Activated CD8-positive, alpha-beta T cell treated with anti-CD3 and anti-CD28 coated beads for 36 hours (primary cell): ENCODE measurements at regions not wholly inside any gene's neighbourhood (a gene's known extent, or its start where the extent isn't known, plus 50 kb on each side); places are given as distances from the start of the nearest gene placed in this dataset.

Experiments used
- ATAC-seq: fragments of 200-7000 bp; cut with Tn5 transposase; one replicate; pipeline ENCODE4 v1.10.0; 2021; ENCODE audit warnings: mild to moderate bottlenecking, moderate library complexity
- CTCF ChIA-PET: fragments of 350-600 bp; sonication (Branson Sonifier 250); formaldehyde crosslinking; loops from one replicate; lab custom pipeline; 2021; ENCODE audit warnings: antibody characterized with exemption; lab: Charles Lee
- POLR2A ChIA-PET: fragments of 350-600 bp; sonication (Branson Sonifier 250); formaldehyde crosslinking; loops from one replicate; lab custom pipeline; 2021; ENCODE audit warnings: antibody characterized with exemption; lab: Charles Lee
- DNase-seq: peaks from one replicate; pipeline ENCODE4 v3.0.0-alpha.2; 2020
- H3K27ac Mint-ChIP-seq: one replicate; pipeline ENCODE4 v1.8.0; 2021; ENCODE audit warnings: mild to moderate bottlenecking, mixed read lengths
- H3K27me3 Mint-ChIP-seq: one replicate; pipeline ENCODE4 v1.8.0; 2021; ENCODE audit warnings: mixed read lengths
- H3K36me3 Mint-ChIP-seq: one replicate; pipeline ENCODE4 v1.8.0; 2021; ENCODE audit warnings: low read depth, mixed read lengths
- H3K4me1 Mint-ChIP-seq: one replicate; pipeline ENCODE4 v1.8.0; 2021; ENCODE audit warnings: low read depth, mixed read lengths
- H3K4me3 Mint-ChIP-seq: one replicate; pipeline ENCODE4 v1.8.0; 2021; ENCODE audit warnings: mild to moderate bottlenecking, moderate library complexity, mixed read lengths
- H3K9me3 Mint-ChIP-seq: one replicate; pipeline ENCODE4 v1.8.0; 2021; ENCODE audit warnings: mixed read lengths
- intact Hi-C: fragments of 100-400 bp; cut with micrococcal nuclease; formaldehyde crosslinking; loops from one replicate; pipeline ENCODE4 v1.10.0; 2022
- TF ChIP-seq, protein P1 (sequence below): fragments of 200-600 bp; IDR thresholded peaks from one replicate; pipeline ENCODE4 v1.8.0; 2022; ENCODE audit warnings: antibody characterized with exemption, mild to moderate bottlenecking

DNA sequence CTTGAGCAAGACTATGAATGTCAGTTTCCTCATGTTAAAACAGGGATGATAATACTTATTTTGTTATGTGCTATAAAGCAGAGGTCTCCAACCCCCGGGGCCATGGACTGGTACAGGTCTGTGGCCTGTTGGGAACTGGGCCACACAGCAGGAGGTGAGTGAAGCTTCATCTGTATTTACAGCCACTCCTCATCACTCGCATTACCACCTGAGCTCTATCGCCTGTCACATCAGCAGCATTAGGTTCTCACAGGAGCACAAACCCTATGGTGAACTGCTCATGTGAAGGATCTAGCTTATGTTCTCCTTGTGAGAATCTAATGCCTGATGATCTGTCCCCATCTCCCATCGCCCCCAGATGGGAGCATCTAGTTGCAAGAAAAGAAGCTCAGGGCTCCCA is 365.3 kb upstream of the SMIM30 start:
- Mint-ChIP-seq H3K9me3 (no peaks in the 10 kb centered on the region), H3K4me1 (no peaks in the 10 kb centered on the region), H3K27ac (no peak overlapping the region), H3K36me3 (no peaks in the 10 kb centered on the region), H3K4me3 (no peak overlapping the region), H3K27me3 (no peaks in the 10 kb centered on the region)
- TF ChIP-seq, protein P1, sequence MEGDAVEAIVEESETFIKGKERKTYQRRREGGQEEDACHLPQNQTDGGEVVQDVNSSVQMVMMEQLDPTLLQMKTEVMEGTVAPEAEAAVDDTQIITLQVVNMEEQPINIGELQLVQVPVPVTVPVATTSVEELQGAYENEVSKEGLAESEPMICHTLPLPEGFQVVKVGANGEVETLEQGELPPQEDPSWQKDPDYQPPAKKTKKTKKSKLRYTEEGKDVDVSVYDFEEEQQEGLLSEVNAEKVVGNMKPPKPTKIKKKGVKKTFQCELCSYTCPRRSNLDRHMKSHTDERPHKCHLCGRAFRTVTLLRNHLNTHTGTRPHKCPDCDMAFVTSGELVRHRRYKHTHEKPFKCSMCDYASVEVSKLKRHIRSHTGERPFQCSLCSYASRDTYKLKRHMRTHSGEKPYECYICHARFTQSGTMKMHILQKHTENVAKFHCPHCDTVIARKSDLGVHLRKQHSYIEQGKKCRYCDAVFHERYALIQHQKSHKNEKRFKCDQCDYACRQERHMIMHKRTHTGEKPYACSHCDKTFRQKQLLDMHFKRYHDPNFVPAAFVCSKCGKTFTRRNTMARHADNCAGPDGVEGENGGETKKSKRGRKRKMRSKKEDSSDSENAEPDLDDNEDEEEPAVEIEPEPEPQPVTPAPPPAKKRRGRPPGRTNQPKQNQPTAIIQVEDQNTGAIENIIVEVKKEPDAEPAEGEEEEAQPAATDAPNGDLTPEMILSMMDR: no peak
- ATAC-seq (no peak), DNase-seq (no peak)
- intact Hi-C loops: no loop called here
- ChIA-PET CTCF (interaction anchor here (0.6 kb wide), 1 partner anchor 9 kb away, joined by 3 read pairs; no protein-coding TSS in a partner anchor), POLR2A (no interaction called here)

DNA sequence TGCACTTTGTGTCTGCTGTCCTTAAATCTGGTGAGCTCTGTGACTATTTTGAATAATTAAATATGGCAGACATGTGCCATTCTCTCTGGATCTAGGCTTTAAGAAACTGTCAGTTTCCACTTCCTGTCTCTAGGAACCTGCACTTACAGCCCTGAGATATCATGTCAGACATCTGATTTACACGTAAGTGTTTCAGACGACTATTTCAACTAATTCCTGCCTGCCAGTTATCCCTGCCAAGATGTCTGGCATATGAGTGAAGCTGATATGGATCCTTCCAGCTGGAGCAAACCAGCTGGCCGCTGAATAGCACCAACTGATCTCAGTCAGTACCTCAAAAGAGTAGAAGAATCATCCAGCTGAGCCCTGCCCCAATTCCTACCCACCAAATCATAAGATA is 362.2 kb upstream of the SMIM30 start:
- DNase-seq: no peak
- H3K27ac Mint-ChIP-seq: no peak overlapping the region
- no peak for ATAC-seq
- ChIA-PET CTCF (no interaction called here), POLR2A (no interaction called here)
- H3K4me1 Mint-ChIP-seq: no peaks in the 10 kb centered on the region
- H3K9me3 Mint-ChIP-seq: no peaks in the 10 kb centered on the region
- no peaks in the 10 kb centered on the region for H3K27me3 Mint-ChIP-seq
- H3K4me3 Mint-ChIP-seq: no peak overlapping the region
- intact Hi-C loops: no loop called here
- TF ChIP-seq, protein P1: no peak
- H3K36me3 Mint-ChIP-seq: no peaks in the 10 kb centered on the region

DNA sequence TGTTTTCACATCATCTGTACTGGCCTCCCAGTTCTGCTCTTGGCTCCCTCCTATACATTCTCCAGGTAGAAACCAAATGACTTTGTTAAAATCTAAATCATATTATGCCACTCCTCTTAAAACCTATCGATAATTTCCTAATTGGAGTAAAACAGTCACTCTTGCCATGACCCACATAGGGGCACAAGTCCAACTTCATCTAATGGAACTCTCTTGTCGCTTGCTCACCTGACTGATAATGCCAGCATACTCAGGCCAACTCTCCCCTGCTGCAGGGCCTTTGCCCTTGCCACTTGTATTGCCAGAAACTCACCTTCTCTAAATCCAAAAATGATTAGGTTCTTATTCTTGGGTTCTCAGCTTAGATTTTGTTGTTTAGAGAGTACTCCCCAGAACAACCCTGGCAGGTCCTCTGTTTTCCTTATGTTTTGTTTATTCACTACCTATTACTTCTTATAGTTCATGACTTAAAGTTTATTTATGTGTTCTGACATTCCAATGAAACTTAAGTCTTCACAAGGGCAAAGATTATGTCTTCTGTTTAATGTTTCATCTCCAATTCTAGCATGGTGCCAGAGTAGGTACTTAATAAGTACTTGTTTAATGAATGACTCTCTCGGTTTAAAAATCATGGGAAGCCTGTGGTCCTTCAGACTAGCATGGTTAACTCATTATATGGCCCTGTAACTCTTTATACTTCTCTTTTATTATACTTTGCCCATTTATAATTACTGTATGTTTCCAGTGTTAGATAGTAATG is 345.9 kb upstream of the SMIM30 start:
- no peaks in the 10 kb centered on the region for H3K36me3 Mint-ChIP-seq
- H3K27ac Mint-ChIP-seq: no peak overlapping the region
- TF ChIP-seq, protein P1: no peak
- POLR2A ChIA-PET: no interaction called here
- no peak for DNase-seq
- no peaks in the 10 kb centered on the region for H3K9me3 Mint-ChIP-seq
- no peak overlapping the region for H3K4me3 Mint-ChIP-seq
- H3K4me1 Mint-ChIP-seq: no peaks in the 10 kb centered on the region
- CTCF ChIA-PET: no interaction called here
- no peaks in the 10 kb centered on the region for H3K27me3 Mint-ChIP-seq
- ATAC-seq: no peak
- intact Hi-C loops: no loop called here

DNA sequence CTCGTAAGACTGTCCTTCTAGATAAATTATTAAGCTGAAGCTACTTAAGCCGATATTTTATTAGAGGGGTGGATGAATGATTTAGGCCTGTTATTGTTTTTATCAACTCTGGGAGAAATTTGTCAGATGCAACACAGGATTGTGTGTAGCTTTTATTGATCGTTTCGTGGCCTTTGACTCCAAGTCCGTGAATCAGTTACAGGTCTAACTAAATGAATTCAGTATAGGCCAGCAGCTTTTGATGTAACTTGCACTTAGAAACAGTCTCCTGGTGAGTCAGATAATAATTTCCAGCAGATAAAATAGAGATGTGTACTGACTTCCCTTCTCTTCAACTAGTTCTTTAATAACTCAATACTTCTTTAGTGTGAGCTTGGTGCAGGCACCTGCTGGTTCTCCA is 341.7 kb upstream of the SMIM30 start:
- Mint-ChIP-seq H3K9me3 (no peaks in the 10 kb centered on the region), H3K27me3 (no peaks in the 10 kb centered on the region), H3K4me1 (no peaks in the 10 kb centered on the region), H3K4me3 (no peak overlapping the region), H3K36me3 (no peaks in the 10 kb centered on the region), H3K27ac (no peak overlapping the region)
- no peak for ATAC-seq
- ChIA-PET CTCF (interaction anchor here (1.4 kb wide), 1 partner anchor 38 kb away, joined by 4 read pairs; no protein-coding TSS in a partner anchor), POLR2A (no interaction called here)
- intact Hi-C loops: no loop called here
- no peak for DNase-seq
- TF ChIP-seq, protein P1: no peak

DNA sequence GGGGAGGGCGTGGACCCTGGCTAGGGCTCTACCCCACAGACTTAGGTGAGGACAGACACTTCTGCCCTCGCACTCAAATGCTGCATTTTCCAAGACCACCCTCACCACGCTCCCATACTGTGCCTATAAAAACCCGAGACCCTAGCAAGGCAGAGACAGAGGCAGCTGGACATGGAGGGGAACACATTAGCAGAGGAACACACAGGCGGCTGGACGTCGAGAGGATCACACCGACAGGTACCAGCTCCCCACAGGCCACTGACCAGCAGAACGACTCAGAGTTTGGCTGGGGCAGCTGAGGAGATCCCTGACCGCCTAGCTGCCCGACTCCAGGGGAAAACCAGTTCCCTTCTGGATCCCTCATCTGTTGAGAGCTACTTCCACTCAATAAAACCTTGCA is 338.2 kb upstream of the SMIM30 start:
- H3K27me3 Mint-ChIP-seq: no peaks in the 10 kb centered on the region
- intact Hi-C loops: no loop called here
- no peak overlapping the region for H3K4me3 Mint-ChIP-seq
- POLR2A ChIA-PET: no interaction called here
- TF ChIP-seq, protein P1: no peak
- ATAC-seq: no peak
- no peaks in the 10 kb centered on the region for H3K4me1 Mint-ChIP-seq
- CTCF ChIA-PET: no interaction called here
- no peak overlapping the region for H3K27ac Mint-ChIP-seq
- H3K36me3 Mint-ChIP-seq: no peaks in the 10 kb centered on the region
- no peaks in the 10 kb centered on the region for H3K9me3 Mint-ChIP-seq
- no peak for DNase-seq
